NCI-H748 treated with DMSO at 0.1 percent for 48 hours (cell line): ENCODE measurements at regions not wholly inside any gene's neighbourhood (a gene's known extent, or its start where the extent isn't known, plus 50 kb on each side); places are given as distances from the start of the nearest gene placed in this dataset.
"Not testable (repeated sequence)": the region's sequence is repeated elsewhere in the genome, so short reads cannot be mapped to it uniquely, and the experiment has no call there.

Source experiments
- DNase-seq: peaks from one replicate; lab custom pipeline; 2025; lab: John Stamatoyannopoulos, UW

GRCh38 chr4:15162465-15163283 lies 160.4 kb downstream of the CPEB2 start:
- DNase-seq: peak; percentile 6

- DNase-seq: no peak
Measured at GRCh38 chr4:15163284-15163645, 161.0 kb downstream of the CPEB2 start.

- DNase-seq: no peak
Measured at GRCh38 chr4:15164571-15164970, 162.3 kb downstream of the CPEB2 start.

GRCh38 chr4:15167743-15168142 lies 165.5 kb downstream of the CPEB2 start:
- DNase-seq: no peak

GRCh38 chr4:15168759-15169158 lies 166.5 kb downstream of the CPEB2 start:
- DNase-seq: no peak

- DNase-seq: no peak
Measured at GRCh38 chr4:15171725-15172124, 169.4 kb downstream of the CPEB2 start.

- DNase-seq: no peak
Measured at GRCh38 chr4:15173251-15173650, 171.0 kb downstream of the CPEB2 start.

- DNase-seq: not testable (repeated sequence)
Measured at GRCh38 chr4:15174168-15174567, 171.9 kb downstream of the CPEB2 start.

- not testable (repeated sequence) for DNase-seq
Measured at GRCh38 chr4:15179842-15180241, 177.6 kb downstream of the CPEB2 start.

- DNase-seq: no peak
Measured at GRCh38 chr4:15182600-15183220, 180.4 kb downstream of the CPEB2 start.

- DNase-seq: no peak
Measured at GRCh38 chr4:15186149-15186548, 183.9 kb downstream of the CPEB2 start.

- no peak for DNase-seq
Measured at GRCh38 chr4:15186806-15187205, 184.5 kb downstream of the CPEB2 start.

GRCh38 chr4:15188605-15189539 lies 186.6 kb downstream of the CPEB2 start:
- DNase-seq: no peak

GRCh38 chr4:15194520-15194919 lies 192.2 kb downstream of the CPEB2 start:
- no peak for DNase-seq

GRCh38 chr4:15197005-15197404 lies 194.7 kb downstream of the CPEB2 start:
- peak; percentile 35 for DNase-seq

- no peak for DNase-seq
Measured at GRCh38 chr4:15198070-15198727, 195.9 kb downstream of the CPEB2 start.

- DNase-seq: no peak
Measured at GRCh38 chr4:15201782-15202181, 199.5 kb downstream of the CPEB2 start.

GRCh38 chr4:15202481-15202880 lies 200.2 kb downstream of the CPEB2 start:
- no peak for DNase-seq

- DNase-seq: not testable (repeated sequence)
Measured at GRCh38 chr4:15206526-15206925, 204.2 kb downstream of the CPEB2 start.

- no peak for DNase-seq
Measured at GRCh38 chr4:15213302-15213970, 211.2 kb downstream of the CPEB2 start.

- no peak for DNase-seq
Measured at GRCh38 chr4:15215109-15215508, 212.7 kb upstream of the C1QTNF7 start.
